ENCODE measurements at regions not wholly inside any gene's neighbourhood (a gene's known extent, or its start where the extent isn't known, plus 50 kb on each side); places are given as distances from the start of the nearest gene placed in this dataset.

- no peak for TF ChIP-seq CTCF (IDR thresholded peaks at IDR 0.05)
- Histone ChIP-seq H3K27me3 (no peaks in the 10 kb centered on the region), H3K4me3 (no peak overlapping the region), H3K36me3 (no peaks in the 10 kb centered on the region), H3K27ac (no peak overlapping the region), H3K4me1 (no peaks in the 10 kb centered on the region), H3K9me3 (no peaks in the 10 kb centered on the region)
- no peak for ATAC-seq
- WGBS, 2 donors (ENCODE audit: low coverage in 1 of 2), result 90 to 100% methylated on average over 2 of the region's 2 CpGs
Observed at GRCh38 chr1:88003255-88003654, 674.6 kb downstream of the LMO4 start.

- no peak for ATAC-seq
- 61 to 100% methylated on average over 1 of the region's 1 CpG for WGBS, 2 donors (ENCODE audit: low coverage in 1 of 2)
- Histone ChIP-seq H3K36me3 (no peaks in the 10 kb centered on the region), H3K9me3 (no peaks in the 10 kb centered on the region), H3K27me3 (no peaks in the 10 kb centered on the region), H3K4me1 (no peaks in the 10 kb centered on the region), H3K27ac (no peak overlapping the region), H3K4me3 (no peak overlapping the region)
- TF ChIP-seq POLR2AphosphoS5 (IDR thresholded peaks at IDR 0.05) (no peak), EP300 (IDR thresholded peaks at IDR 0.05) (no peak), POLR2A (IDR thresholded peaks at IDR 0.05) (no peak), CTCF (IDR thresholded peaks at IDR 0.05) (no peak)
Observed at GRCh38 chr1:88009916-88010315, 674.2 kb upstream of the PKN2 start.

DNA sequence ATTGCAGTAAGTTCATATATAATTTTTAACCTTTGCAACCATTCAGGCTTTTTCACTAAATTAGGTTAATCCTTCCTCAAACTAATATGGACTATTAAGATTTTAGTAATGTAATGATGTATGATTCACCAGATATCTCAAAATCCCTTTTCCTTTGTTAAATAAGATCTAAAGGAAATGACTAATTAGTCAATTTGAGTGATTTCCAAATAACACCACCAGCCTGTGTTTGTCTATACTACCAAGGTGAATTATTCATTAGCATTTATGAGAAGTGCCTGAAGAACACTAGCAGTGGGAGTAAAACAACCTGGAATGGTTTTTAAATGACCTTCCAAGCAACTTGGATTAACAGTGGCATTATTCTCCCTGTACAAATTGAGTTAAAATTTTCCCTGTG lies 670.6 kb upstream of the PKN2 start:
- H3K36me3 ChIP-seq, result no peaks in the 10 kb centered on the region

DNA sequence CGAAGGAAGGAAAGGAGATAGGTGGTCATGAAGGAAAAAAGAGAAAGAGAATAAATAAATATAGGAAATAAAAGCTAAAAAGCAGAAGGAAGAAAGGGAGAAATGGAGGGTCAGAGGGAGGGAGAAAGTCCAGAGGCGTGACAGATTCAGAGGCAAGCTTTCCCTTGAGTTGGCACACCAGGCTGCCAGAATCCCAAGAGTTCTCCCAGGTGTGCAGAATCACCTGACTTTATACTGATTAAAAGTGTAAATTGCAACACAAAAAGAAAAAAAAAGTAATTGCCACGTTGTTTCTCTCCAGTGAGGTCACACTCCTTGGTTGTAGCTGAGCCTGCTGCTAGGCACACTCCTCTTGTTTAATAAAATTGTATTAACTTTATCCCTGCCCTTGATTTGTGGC lies 669.9 kb upstream of the PKN2 start:
- no peak overlapping the region for H3K4me3 ChIP-seq
- no peak for TF ChIP-seq CTCF (IDR thresholded peaks at IDR 0.05)
- TF ChIP-seq POLR2A (IDR thresholded peaks at IDR 0.05), result no peak
- no peak for TF ChIP-seq EP300 (IDR thresholded peaks at IDR 0.05)
- no peak for TF ChIP-seq POLR2AphosphoS5 (IDR thresholded peaks at IDR 0.05)
- H3K9me3 ChIP-seq, result no peaks in the 10 kb centered on the region
- ATAC-seq, result no peak
- no peaks in the 10 kb centered on the region for H3K4me1 ChIP-seq
- H3K27ac ChIP-seq, result no peak overlapping the region
- H3K27me3 ChIP-seq, result no peaks in the 10 kb centered on the region
- 69 to 73% methylated on average over 2 to 3 of the region's 3 CpGs for WGBS, 2 donors (ENCODE audit: low coverage in 1 of 2)
- H3K36me3 ChIP-seq, result no peaks in the 10 kb centered on the region

More for the DNA sequence above, 670.6 kb upstream of the PKN2 start:
- H3K9me3 ChIP-seq, result no peaks in the 10 kb centered on the region
- H3K4me3 ChIP-seq, result no peak overlapping the region
- H3K27me3 ChIP-seq, result no peaks in the 10 kb centered on the region
- no peak overlapping the region for H3K27ac ChIP-seq
- TF ChIP-seq POLR2AphosphoS5 (IDR thresholded peaks at IDR 0.05) (no peak), EP300 (IDR thresholded peaks at IDR 0.05) (no peak)
- no peak for ATAC-seq
- no peaks in the 10 kb centered on the region for H3K4me1 ChIP-seq

- ATAC-seq, result no peak
- TF ChIP-seq POLR2AphosphoS5 (IDR thresholded peaks at IDR 0.05) (no peak), EP300 (IDR thresholded peaks at IDR 0.05) (no peak)
- H3K27me3 ChIP-seq, result no peaks in the 10 kb centered on the region
- no peaks in the 10 kb centered on the region for H3K9me3 ChIP-seq
- no peaks in the 10 kb centered on the region for H3K4me1 ChIP-seq
- no peaks in the 10 kb centered on the region for H3K36me3 ChIP-seq
- no peak overlapping the region for H3K4me3 ChIP-seq
- no peak overlapping the region for H3K27ac ChIP-seq
- 70 to 81% methylated on average over 3 of the region's 3 CpGs for WGBS, 2 donors (ENCODE audit: low coverage in 1 of 2)
Observed at GRCh38 chr1:88016947-88017346, 667.1 kb upstream of the PKN2 start.

GRCh38 chr1:88021529-88021928 lies 662.5 kb upstream of the PKN2 start:
- 0 to 29% methylated on average over 1 of the region's 1 CpG for WGBS, 2 donors (ENCODE audit: low coverage in 1 of 2)
- H3K27me3 ChIP-seq, result no peaks in the 10 kb centered on the region

More at GRCh38 chr1:88021529-88021928, 662.5 kb upstream of the PKN2 start:
- Histone ChIP-seq H3K36me3 (no peaks in the 10 kb centered on the region), H3K9me3 (no peaks in the 10 kb centered on the region), H3K4me3 (no peak overlapping the region), H3K27ac (no peak overlapping the region), H3K4me1 (no peaks in the 10 kb centered on the region)
- no peak for ATAC-seq
- TF ChIP-seq POLR2AphosphoS5 (IDR thresholded peaks at IDR 0.05) (no peak), EP300 (IDR thresholded peaks at IDR 0.05) (no peak), POLR2A (IDR thresholded peaks at IDR 0.05) (no peak), CTCF (IDR thresholded peaks at IDR 0.05) (no peak)
